BLaER1 (cell line): ENCODE measurements at regions not wholly inside any gene's neighbourhood (a gene's known extent, or its start where the extent isn't known, plus 50 kb on each side); places are given as distances from the start of the nearest gene placed in this dataset.

ENCODE experiments used
- H3K27ac ChIP-seq: shearing (Covaris generic); formaldehyde crosslinking; 2 replicates; pipeline ENCODE4 v1.8.1; 2022
- H3K27me3 ChIP-seq: shearing (Covaris generic); formaldehyde crosslinking; 2 replicates; pipeline ENCODE4 v1.8.1; 2022
- H3K36me3 ChIP-seq: shearing (Covaris generic); formaldehyde crosslinking; 2 replicates; pipeline ENCODE4 v1.8.1; 2022
- H3K4me1 ChIP-seq: shearing (Covaris generic); formaldehyde crosslinking; 2 replicates; pipeline ENCODE4 v1.8.1; 2022
- H3K4me2 ChIP-seq: shearing (Covaris generic); formaldehyde crosslinking; 2 replicates; pipeline ENCODE4 v1.8.1; 2022
- H3K4me3 ChIP-seq: shearing (Covaris generic); formaldehyde crosslinking; 2 replicates; pipeline ENCODE4 v1.8.1; 2022
- H3K9ac ChIP-seq: shearing (Covaris generic); formaldehyde crosslinking; 2 replicates; pipeline ENCODE4 v1.8.1; 2022
- H3K9me3 ChIP-seq: shearing (Covaris generic); formaldehyde crosslinking; 2 replicates; pipeline ENCODE4 v1.8.1; 2022
- H4K20me1 ChIP-seq: shearing (Covaris generic); formaldehyde crosslinking; 2 replicates; pipeline ENCODE4 v1.8.1; 2022
- Cebpa-rat ChIP-seq: shearing (Covaris generic); IDR thresholded peaks from 2 replicates; pipeline ENCODE4 v1.8.1; 2022

DNA sequence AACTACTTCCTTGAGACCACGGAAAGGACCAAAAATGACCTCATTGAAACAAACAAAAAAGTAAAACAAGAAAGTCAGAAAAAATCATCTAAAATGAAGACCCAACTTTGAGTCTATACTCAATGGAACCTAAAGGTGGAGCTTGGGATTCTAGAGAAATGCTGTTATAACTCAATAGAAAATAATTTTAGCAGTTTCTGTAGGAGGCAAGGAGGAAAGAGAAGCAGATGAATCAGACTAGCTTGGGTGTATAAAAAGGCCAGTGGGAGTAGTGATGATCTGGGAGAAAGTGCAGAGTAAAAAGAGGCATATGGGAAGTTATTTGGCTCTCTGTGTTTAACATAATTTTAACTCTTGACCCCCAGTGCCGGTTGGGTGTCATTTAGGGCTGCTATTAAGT is 94.4 kb downstream of the TMCO5A start:
- no peak overlapping the region for H3K4me2 ChIP-seq
- no peaks in the 10 kb centered on the region for H3K36me3 ChIP-seq
- no peak overlapping the region for H3K27ac ChIP-seq
- no peaks in the 10 kb centered on the region for H4K20me1 ChIP-seq
- H3K4me1 ChIP-seq = no peaks in the 10 kb centered on the region
- H3K27me3 ChIP-seq = no peaks in the 10 kb centered on the region
- H3K9ac ChIP-seq = no peak overlapping the region
- no peak overlapping the region for H3K4me3 ChIP-seq
- peaks cover 19% of the 10 kb centered on the region for H3K9me3 ChIP-seq
- no peak for TF ChIP-seq Cebpa-rat

- Histone ChIP-seq H3K27ac (no peak overlapping the region), H3K36me3 (no peaks in the 10 kb centered on the region), H4K20me1 (no peaks in the 10 kb centered on the region), H3K27me3 (no peaks in the 10 kb centered on the region), H3K9me3 (peaks cover 16% of the 10 kb centered on the region), H3K4me1 (no peaks in the 10 kb centered on the region), H3K4me3 (no peak overlapping the region), H3K4me2 (no peak overlapping the region), H3K9ac (no peak overlapping the region)
- no peak for TF ChIP-seq Cebpa-rat
Observed at GRCh38 chr15:38029736-38030135, 95.3 kb downstream of the TMCO5A start.

- Histone ChIP-seq H3K4me1 (no peaks in the 10 kb centered on the region), H3K27me3 (no peaks in the 10 kb centered on the region), H3K4me2 (no peak overlapping the region), H4K20me1 (no peaks in the 10 kb centered on the region), H3K9ac (no peak overlapping the region), H3K9me3 (peaks cover 16% of the 10 kb centered on the region), H3K27ac (no peak overlapping the region), H3K4me3 (no peak overlapping the region), H3K36me3 (no peaks in the 10 kb centered on the region)
- TF ChIP-seq Cebpa-rat = no peak
Observed at GRCh38 chr15:38030609-38031008, 96.2 kb downstream of the TMCO5A start.

DNA sequence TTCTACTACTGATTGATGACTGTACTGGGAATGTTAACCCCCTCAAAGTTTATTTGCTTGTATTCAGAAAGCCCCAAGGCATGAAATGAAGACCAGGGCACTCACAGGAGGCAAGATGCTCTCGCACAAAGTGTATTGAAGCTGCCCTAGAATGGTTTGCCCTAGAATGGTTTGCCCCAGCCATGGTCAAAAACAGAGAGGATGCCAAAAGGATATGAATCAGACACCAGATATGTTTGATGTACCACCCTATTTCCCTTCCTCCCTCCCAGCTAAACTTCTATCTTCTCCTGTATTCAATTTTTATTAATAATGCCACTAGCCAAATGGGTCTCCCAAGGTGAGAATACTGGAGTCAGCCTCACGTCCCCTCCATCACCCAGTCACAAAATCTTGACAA is 101.3 kb downstream of the TMCO5A start:
- Histone ChIP-seq H3K4me1 (no peaks in the 10 kb centered on the region), H3K4me2 (no peak overlapping the region), H3K9me3 (no peaks in the 10 kb centered on the region), H4K20me1 (no peaks in the 10 kb centered on the region), H3K27me3 (no peaks in the 10 kb centered on the region), H3K4me3 (no peak overlapping the region), H3K9ac (no peak overlapping the region), H3K36me3 (no peaks in the 10 kb centered on the region), H3K27ac (no peak overlapping the region)
- TF ChIP-seq Cebpa-rat = no peak

DNA sequence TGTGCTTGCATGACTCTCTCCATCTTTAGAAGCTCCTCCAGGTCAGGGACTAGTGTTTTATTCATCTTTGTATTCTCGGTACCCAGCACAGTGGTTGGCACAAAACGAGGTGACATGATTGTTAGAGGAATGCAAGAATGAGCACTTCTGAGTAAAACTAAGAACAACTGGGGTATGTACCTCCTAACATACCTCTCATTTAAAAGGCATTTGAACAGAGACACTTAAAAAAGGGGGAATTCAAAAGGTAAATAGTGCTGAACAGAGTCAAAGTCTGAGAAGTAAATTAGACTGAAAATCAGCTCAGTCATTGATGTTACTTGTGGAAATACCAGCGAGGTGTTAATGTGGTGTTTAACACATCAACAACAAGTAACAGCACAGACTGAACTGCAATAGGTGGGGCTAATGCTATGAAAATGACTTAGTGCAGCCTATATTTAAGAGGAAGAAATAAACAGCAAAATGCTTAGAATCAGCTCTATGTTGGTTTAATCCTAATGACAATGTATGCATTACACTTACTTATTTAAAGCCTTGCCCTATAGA is 102.4 kb downstream of the TMCO5A start:
- Histone ChIP-seq H3K4me2 (no peak overlapping the region), H3K4me1 (no peaks in the 10 kb centered on the region)

DNA sequence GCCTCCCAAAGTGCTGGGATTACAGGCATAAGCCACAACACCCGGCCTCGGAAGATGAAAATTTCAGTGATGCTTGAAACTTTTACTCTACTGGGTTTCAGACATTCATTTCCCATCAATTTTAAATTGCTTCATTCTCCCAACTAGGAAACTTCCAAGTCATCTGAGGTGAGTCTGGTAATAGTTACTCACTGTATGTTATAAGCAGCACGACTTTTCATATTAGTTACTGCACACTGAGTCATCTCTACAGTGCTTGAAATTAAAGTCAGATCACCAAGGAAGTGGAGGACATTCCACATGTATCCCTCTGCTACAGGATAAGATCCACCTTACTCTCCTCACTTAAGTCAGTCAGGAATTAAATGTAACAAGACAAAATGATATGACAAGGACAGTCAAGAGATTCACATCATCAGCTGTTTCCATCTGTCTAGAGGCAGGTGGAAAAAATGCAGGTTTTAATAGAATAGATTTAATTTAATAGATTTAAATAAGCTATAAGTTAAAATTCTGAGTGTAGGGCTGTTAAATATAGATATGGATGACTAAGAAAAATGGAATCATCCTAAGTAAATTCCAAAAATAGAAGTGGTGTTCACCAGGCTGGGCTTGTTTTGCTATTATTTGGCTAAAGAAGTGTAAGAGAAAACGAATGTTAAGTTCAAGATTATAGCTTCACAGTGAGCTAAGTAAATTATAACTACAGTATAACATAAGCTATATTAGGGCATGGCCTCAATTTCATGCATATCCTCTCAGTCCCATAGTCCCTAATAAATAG is 104.4 kb downstream of the TMCO5A start:
- H3K9ac ChIP-seq = no peak overlapping the region
- H3K36me3 ChIP-seq = no peaks in the 10 kb centered on the region
- peaks cover 13% of the 10 kb centered on the region for H3K4me1 ChIP-seq
- H3K4me3 ChIP-seq = no peak overlapping the region
- no peak for TF ChIP-seq Cebpa-rat
- H3K9me3 ChIP-seq = no peaks in the 10 kb centered on the region
- H3K27me3 ChIP-seq = no peaks in the 10 kb centered on the region
- H3K27ac ChIP-seq = no peak overlapping the region
- H3K4me2 ChIP-seq = no peak overlapping the region
- H4K20me1 ChIP-seq = no peaks in the 10 kb centered on the region

More for the DNA sequence above, 102.4 kb downstream of the TMCO5A start:
- no peaks in the 10 kb centered on the region for H3K27me3 ChIP-seq
- TF ChIP-seq Cebpa-rat = no peak
- no peak overlapping the region for H3K4me3 ChIP-seq
- H3K36me3 ChIP-seq = no peaks in the 10 kb centered on the region
- H4K20me1 ChIP-seq = no peaks in the 10 kb centered on the region
- no peak overlapping the region for H3K9ac ChIP-seq
- H3K27ac ChIP-seq = no peak overlapping the region
- H3K9me3 ChIP-seq = no peaks in the 10 kb centered on the region

GRCh38 chr15:38040615-38041014 is 106.2 kb downstream of the TMCO5A start:
- no peak overlapping the region for H3K4me2 ChIP-seq

GRCh38 chr15:38041576-38041975 is 107.1 kb downstream of the TMCO5A start:
- Histone ChIP-seq H3K4me2 (no peak overlapping the region), H4K20me1 (no peaks in the 10 kb centered on the region), H3K27ac (no peak overlapping the region), H3K27me3 (no peaks in the 10 kb centered on the region), H3K9me3 (0 out of 2 replicates have a peak, but pooled peaks cover 5% of the 10 kb centered on the region), H3K4me3 (no peak overlapping the region), H3K36me3 (no peaks in the 10 kb centered on the region), H3K4me1 (peaks cover 13% of the 10 kb centered on the region), H3K9ac (no peak overlapping the region)
- TF ChIP-seq Cebpa-rat = no peak

More at GRCh38 chr15:38040615-38041014, 106.2 kb downstream of the TMCO5A start:
- Histone ChIP-seq H3K27ac (no peak overlapping the region), H4K20me1 (no peaks in the 10 kb centered on the region), H3K9ac (no peak overlapping the region), H3K27me3 (no peaks in the 10 kb centered on the region), H3K9me3 (0 out of 2 replicates have a peak, but pooled peaks cover 5% of the 10 kb centered on the region), H3K36me3 (no peaks in the 10 kb centered on the region), H3K4me3 (no peak overlapping the region), H3K4me1 (peaks cover 13% of the 10 kb centered on the region)
- TF ChIP-seq Cebpa-rat = no peak

DNA sequence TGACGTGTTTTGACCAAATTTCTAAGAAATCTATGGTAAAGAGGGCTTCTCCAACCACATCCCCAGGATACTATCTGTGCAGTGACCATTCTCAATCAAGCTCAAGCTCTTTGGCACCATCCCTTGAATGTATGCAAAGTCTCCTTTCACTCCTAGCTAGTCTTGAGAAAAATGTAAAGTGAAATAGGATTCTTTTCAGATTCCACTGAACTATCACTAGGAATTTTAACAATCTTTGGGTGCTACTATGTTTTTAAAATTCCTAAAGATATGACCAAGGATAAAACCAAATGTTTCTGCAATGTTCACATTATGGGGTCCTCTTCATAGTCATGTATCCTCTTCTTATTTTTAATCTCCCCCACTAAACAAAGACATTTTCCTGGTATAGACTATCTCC is 107.8 kb downstream of the TMCO5A start:
- H4K20me1 ChIP-seq = no peaks in the 10 kb centered on the region
- peak overlapping the region; percentile 62 for H3K4me2 ChIP-seq
- H3K36me3 ChIP-seq = no peaks in the 10 kb centered on the region
- peaks cover 13% of the 10 kb centered on the region for H3K4me1 ChIP-seq
- H3K27ac ChIP-seq = peak overlapping the region; percentile 45; the same call in 1 of the 2 replicates
- H3K9ac ChIP-seq = no peak overlapping the region
- H3K9me3 ChIP-seq = 0 out of 2 replicates have a peak, but pooled peaks cover 5% of the 10 kb centered on the region
- TF ChIP-seq Cebpa-rat = no peak
- H3K27me3 ChIP-seq = no peaks in the 10 kb centered on the region
- no peak overlapping the region for H3K4me3 ChIP-seq

DNA sequence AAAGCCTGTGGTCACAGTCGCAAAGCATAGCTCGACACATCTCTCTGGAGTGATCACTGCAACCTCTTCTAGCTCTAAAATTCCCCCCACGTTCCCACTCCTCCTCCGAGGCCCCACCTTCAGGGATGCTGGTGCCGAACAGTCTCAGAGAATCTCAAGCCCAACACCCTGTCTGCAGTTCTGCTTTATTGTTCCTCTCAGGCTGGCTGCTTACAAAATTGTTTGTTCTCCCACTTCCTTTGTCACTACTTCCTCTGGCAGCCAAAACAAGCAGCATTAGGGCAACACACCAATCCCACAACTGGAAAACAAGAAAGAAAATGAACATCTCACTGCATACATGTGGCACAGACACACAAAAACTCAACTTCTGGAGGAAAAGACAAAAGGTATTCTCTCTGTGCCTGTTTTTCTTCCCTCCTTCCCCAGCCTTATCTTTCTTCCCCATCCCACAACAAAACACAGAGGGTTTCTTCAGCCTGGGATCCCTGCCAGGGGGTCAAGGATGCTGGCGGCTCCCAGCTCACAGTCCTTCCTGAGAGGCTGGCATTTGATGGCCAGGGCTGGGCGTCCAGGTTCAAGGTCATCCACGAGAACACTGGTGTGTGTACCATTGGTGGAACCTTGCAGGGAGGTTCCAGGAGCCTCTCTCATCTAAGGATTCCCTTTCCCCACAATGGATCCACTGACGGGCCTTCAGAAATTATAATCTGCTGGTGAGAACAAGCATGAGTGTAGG is 108.4 kb downstream of the TMCO5A start:
- TF ChIP-seq Cebpa-rat = no peak
- H3K9ac ChIP-seq = no peak overlapping the region; the same call in 1 of the 2 replicates
- no peaks in the 10 kb centered on the region for H3K27me3 ChIP-seq
- peaks cover 10% of the 10 kb centered on the region for H3K9me3 ChIP-seq
- H3K4me2 ChIP-seq = peak overlapping the region; percentile 62
- no peaks in the 10 kb centered on the region for H3K36me3 ChIP-seq
- peak overlapping the region; percentile 45 for H3K27ac ChIP-seq
- H3K4me1 ChIP-seq = peaks cover 13% of the 10 kb centered on the region
- no peaks in the 10 kb centered on the region for H4K20me1 ChIP-seq
- no peak overlapping the region for H3K4me3 ChIP-seq
